Natural killer cell (primary cell): ENCODE measurements at regions not wholly inside any gene's neighbourhood (a gene's known extent, or its start where the extent isn't known, plus 50 kb on each side); places are given as distances from the start of the nearest gene placed in this dataset.

Experiments
- ATAC-seq, 3 donors: fragments of 150-1000 bp in 2 of 3; fragments of 200-7000 bp in 1 of 3; cut with Tn5 transposase; 1 replicate in 1 of 3; 2 replicates in 2 of 3; pipeline ENCODE4 v1.10.0; 2021; ENCODE audit warnings: mild to moderate bottlenecking in 2 of 3, moderate library complexity in 2 of 3
- DNase-seq, 2 donors: peaks; one replicate each; pipeline versions ENCODE4 v3.0.0 to v3.0.0-alpha.2; 2013 to 2021; ENCODE audit warnings: mixed read lengths in 1 of 2
- H3K27ac ChIP-seq: one replicate; pipeline ENCODE4 v1.5.1; 2013; ENCODE audit warnings: mild to moderate bottlenecking, low read length
- H3K27me3 ChIP-seq: one replicate; pipeline ENCODE4 v1.6.1; 2013; ENCODE audit warnings: low read length; ENCODE audit not compliant: control insufficient read depth, insufficient read depth
- H3K36me3 ChIP-seq: one replicate; pipeline ENCODE4 v1.6.1; 2013; ENCODE audit warnings: low read length; ENCODE audit not compliant: control insufficient read depth, insufficient read depth
- H3K4me1 ChIP-seq: one replicate; pipeline ENCODE4 v1.6.1; 2013; ENCODE audit warnings: low read length; ENCODE audit not compliant: control insufficient read depth, insufficient read depth
- H3K4me3 ChIP-seq: one replicate; pipeline ENCODE4 v1.5.1; 2013; ENCODE audit warnings: low read length
- H3K9me3 ChIP-seq: one replicate; pipeline ENCODE4 v1.6.1; 2013; ENCODE audit warnings: low read length; ENCODE audit not compliant: control insufficient read depth, insufficient read depth
- H3K27ac Mint-ChIP-seq, 2 donors: one replicate each; pipeline ENCODE4 v1.8.0; 2022; ENCODE audit warnings: mild to moderate bottlenecking in 2 of 2, mixed read lengths in 2 of 2, moderate library complexity in 1 of 2
- H3K27me3 Mint-ChIP-seq, 2 donors: one replicate each; pipeline ENCODE4 v1.8.0; 2022; ENCODE audit warnings: low read depth in 2 of 2, mixed read lengths in 2 of 2
- H3K36me3 Mint-ChIP-seq: one replicate; pipeline ENCODE4 v1.8.0; 2022; ENCODE audit warnings: mixed read lengths
- H3K4me1 Mint-ChIP-seq, 2 donors: one replicate each; pipeline ENCODE4 v1.8.0; 2022; ENCODE audit warnings: mixed read lengths in 2 of 2
- H3K4me3 Mint-ChIP-seq: one replicate; pipeline ENCODE4 v1.8.0; 2022; ENCODE audit warnings: mild to moderate bottlenecking, moderate library complexity, mixed read lengths
- H3K9me3 Mint-ChIP-seq, 2 donors: one replicate each; pipeline ENCODE4 v1.8.0; 2022; ENCODE audit warnings: mixed read lengths in 2 of 2
- WGBS: methylation state at CpG from one replicate; pipeline ENCODE4 v1.1.7; 2013; ENCODE audit warnings: missing lambda C conversion rate; ENCODE audit not compliant: insufficient coverage; 5-methylcytosine and 5-hydroxymethylcytosine counted together
- intact Hi-C: fragments of 100-400 bp; cut with micrococcal nuclease; formaldehyde crosslinking; loops from one replicate; pipeline ENCODE4 v1.14.2; 2022
- TF ChIP-seq, protein P1 (sequence below): fragments of 200-600 bp; IDR thresholded peaks from one replicate; pipeline ENCODE4 v1.8.0; 2022; ENCODE audit warnings: antibody characterized with exemption

DNA sequence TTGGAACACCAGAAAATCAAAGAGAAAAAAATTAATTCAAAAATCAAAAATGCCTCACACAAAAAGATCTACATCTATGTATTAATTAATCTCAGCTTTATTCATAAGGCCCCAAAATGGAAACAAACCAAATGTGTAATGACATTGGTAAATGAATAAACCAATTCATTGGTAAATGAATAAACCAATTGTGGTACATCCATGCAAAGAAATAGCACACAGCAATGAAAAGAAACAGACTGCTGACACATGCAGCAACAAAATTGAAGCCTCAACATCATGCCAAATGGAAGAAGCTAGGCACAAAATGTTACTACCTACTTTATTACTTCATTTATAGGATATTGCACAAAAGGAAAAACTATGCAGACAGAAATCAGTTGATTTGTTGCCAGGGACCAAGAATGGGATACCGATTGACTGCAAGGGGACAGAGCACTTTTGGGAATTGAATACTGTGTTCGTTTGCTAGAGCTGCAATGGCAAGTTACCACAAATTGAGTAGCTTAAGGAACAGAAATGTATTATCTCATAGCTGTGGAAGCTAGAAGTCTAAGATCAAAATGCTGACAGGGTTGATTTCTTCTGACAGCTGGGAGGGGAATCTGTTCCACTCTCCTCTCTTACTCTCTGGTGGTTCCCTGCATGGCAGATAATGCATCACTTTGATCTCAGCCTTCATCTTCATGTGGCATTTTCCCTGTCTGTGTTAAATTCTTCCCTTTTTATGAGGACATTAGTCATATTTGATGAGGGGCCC, 252.8 kb downstream of the RFC3 start:
- intact Hi-C loops, result no loop called here

DNA sequence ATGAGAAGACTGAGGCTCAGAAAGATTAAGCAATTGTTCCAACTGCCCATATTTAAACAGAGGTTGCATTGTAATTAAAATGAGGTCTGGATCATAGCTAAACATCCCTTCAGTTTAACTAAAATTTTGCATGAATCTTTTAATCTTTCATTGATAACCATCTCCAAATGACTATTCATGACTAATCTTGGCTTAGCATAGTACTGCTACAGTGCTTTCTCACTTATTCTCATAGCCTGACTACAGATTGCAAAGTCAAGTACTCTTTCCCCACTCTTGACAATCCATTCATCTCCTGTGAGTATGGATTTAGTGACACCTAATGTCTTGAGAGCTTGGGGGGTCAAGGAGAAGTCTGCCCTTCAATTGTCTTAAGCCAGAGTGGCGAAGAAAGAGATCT, 258.4 kb downstream of the RFC3 start:
- no peak for ATAC-seq
- no peaks in the 10 kb centered on the region for H3K9me3 ChIP-seq
- H3K27me3 Mint-ChIP-seq, result no peaks in the 10 kb centered on the region
- H3K27me3 ChIP-seq, result no peaks in the 10 kb centered on the region
- TF ChIP-seq, protein P1, sequence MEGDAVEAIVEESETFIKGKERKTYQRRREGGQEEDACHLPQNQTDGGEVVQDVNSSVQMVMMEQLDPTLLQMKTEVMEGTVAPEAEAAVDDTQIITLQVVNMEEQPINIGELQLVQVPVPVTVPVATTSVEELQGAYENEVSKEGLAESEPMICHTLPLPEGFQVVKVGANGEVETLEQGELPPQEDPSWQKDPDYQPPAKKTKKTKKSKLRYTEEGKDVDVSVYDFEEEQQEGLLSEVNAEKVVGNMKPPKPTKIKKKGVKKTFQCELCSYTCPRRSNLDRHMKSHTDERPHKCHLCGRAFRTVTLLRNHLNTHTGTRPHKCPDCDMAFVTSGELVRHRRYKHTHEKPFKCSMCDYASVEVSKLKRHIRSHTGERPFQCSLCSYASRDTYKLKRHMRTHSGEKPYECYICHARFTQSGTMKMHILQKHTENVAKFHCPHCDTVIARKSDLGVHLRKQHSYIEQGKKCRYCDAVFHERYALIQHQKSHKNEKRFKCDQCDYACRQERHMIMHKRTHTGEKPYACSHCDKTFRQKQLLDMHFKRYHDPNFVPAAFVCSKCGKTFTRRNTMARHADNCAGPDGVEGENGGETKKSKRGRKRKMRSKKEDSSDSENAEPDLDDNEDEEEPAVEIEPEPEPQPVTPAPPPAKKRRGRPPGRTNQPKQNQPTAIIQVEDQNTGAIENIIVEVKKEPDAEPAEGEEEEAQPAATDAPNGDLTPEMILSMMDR, result no peak
- H3K27ac ChIP-seq, result no peak overlapping the region
- H3K27ac Mint-ChIP-seq, result no peak overlapping the region
- H3K4me3 ChIP-seq, result no peak overlapping the region
- H3K4me3 Mint-ChIP-seq, result no peak overlapping the region
- DNase-seq, result no peak
- no peaks in the 10 kb centered on the region for H3K4me1 ChIP-seq
- H3K4me1 Mint-ChIP-seq, result no peaks in the 10 kb centered on the region
- 100% methylated on average over 1 of the region's 1 CpG for WGBS
- H3K36me3 Mint-ChIP-seq, result no peaks in the 10 kb centered on the region
- intact Hi-C loops, result no loop called here
- H3K36me3 ChIP-seq, result no peaks in the 10 kb centered on the region
- H3K9me3 Mint-ChIP-seq, result peaks cover 5 to 12% of the 10 kb centered on the region in 2 donors

More for the DNA sequence above, 252.8 kb downstream of the RFC3 start:
- Histone ChIP-seq H3K36me3 (no peaks in the 10 kb centered on the region), H3K27me3 (no peaks in the 10 kb centered on the region), H3K27ac (no peak overlapping the region), H3K9me3 (no peaks in the 10 kb centered on the region), H3K4me3 (no peak overlapping the region), H3K4me1 (no peaks in the 10 kb centered on the region)
- DNase-seq (no peak), ATAC-seq (no peak)
- H3K9me3 Mint-ChIP-seq, result peaks cover 10 to 18% of the 10 kb centered on the region in 2 donors
- H3K4me1 Mint-ChIP-seq, result no peaks in the 10 kb centered on the region
- no peaks in the 10 kb centered on the region for H3K36me3 Mint-ChIP-seq
- WGBS, result 76% methylated on average over 2 of the region's 2 CpGs
- TF ChIP-seq, protein P1, result no peak
- H3K27me3 Mint-ChIP-seq, result no peaks in the 10 kb centered on the region
- H3K4me3 Mint-ChIP-seq, result no peak overlapping the region
- H3K27ac Mint-ChIP-seq, result no peak overlapping the region

DNA sequence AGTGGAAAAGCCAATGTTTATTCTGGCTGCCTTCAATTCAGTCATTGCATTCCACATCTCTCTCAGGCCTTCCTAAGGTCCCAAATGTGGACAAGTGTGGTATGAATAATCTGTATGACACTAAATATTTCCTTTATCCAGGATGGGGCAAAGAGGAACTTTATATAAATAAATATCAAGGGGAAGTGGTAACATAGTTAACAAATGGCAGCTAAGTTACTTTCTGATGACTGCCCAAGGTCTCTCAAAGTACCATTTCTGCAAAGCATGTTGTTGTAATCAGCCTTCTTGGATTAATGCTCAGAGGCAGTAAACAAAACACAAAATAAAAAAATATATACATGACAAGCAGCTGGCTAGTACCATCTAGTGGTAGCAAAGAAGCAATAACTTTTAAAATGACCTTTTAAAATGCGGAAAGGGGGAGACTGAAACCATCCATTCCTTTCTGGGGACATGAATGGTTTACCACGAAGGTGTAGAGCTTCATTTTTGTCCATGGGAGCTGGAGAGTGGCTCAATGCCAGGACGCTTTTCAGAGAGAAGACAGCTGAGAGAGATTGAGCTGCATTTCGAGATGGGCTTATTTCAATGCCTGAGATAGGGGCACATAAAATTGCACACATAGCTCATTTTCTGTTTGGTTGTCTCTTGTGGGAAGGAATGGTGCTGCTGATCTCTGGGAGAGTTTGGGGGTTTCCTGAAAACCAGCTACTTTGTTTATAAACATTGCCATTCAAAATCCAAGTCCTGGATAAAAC, 259.2 kb downstream of the RFC3 start:
- Mint-ChIP-seq H3K36me3 (no peaks in the 10 kb centered on the region), H3K4me1 (no peaks in the 10 kb centered on the region), H3K4me3 (no peak overlapping the region), H3K27me3 (no peaks in the 10 kb centered on the region), H3K27ac (no peak overlapping the region), H3K9me3 (peaks cover 4 to 10% of the 10 kb centered on the region in 2 donors)
- Histone ChIP-seq H3K4me1 (no peaks in the 10 kb centered on the region), H3K27ac (no peak overlapping the region), H3K27me3 (no peaks in the 10 kb centered on the region), H3K9me3 (no peaks in the 10 kb centered on the region), H3K36me3 (no peaks in the 10 kb centered on the region), H3K4me3 (no peak overlapping the region)
- intact Hi-C loops, result no loop called here
- TF ChIP-seq, protein P1, result no peak
- DNase-seq, result no peak
- no peak for ATAC-seq
- WGBS, result 40% methylated on average over 4 of the region's 4 CpGs
